ENCODE measurements at regions not wholly inside any gene's neighbourhood (a gene's known extent, or its start where the extent isn't known, plus 50 kb on each side); places are given as distances from the start of the nearest gene placed in this dataset.

DNA sequence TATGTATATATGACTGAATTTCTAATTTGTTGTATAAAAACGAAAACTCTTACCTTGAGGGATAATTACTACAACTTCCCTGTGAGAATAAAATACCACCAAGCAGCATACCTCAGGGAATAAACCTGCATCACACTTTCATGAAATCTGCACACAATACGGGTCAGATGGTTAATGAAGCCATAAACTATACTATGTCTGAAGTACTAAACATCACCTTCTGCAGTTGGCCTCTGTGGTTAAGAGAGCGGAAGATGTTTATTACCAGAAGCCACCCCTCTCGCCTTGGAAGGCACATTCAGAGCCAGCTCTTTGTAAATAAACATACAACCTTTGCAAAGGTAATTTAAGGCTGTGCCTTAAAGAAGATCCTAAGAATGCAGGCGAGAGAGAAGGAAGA lies 462.1 kb upstream of the NR2F2 start:
- no peak for DNase-seq

DNA sequence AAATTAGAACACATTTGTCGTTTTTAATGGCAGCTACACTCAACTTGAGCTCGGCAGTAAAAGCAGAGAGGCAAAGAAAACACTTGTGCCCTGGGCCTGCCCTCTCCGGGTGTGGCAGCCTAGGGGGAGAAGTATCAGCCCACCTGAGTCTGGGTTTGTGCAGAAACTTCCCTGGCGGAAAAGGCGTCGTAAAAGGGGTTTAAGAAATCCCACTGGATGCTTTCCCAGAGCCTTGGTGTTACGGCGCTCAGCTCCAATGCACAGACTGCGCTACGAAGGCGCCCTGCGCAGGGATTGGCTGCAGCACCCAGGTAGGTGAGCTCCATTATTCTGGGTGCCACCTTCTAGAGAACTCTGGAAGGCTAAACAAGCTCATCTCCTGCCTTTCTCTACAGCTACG lies 461.5 kb upstream of the NR2F2 start:
- no peak for DNase-seq

DNA sequence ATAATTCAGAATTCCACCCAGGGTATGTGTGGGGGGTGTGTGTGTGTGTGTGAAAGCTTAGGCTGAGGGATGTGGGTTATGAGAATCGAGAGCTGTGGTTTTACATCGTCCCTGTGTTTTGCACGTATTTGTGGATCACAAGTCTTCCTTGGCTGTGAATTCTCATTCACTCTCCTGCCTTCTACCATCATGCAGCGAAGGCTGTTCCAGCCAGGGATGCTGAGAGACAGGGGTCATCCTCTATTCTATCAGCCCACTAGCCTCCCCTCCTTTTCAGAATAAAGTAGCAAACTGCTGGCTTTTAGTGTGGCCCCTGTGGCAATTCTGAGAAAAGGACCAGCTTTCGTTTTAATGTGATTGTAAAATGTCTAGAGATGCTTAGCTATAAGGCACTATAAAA lies 460.6 kb upstream of the NR2F2 start:
- no peak for DNase-seq

DNA sequence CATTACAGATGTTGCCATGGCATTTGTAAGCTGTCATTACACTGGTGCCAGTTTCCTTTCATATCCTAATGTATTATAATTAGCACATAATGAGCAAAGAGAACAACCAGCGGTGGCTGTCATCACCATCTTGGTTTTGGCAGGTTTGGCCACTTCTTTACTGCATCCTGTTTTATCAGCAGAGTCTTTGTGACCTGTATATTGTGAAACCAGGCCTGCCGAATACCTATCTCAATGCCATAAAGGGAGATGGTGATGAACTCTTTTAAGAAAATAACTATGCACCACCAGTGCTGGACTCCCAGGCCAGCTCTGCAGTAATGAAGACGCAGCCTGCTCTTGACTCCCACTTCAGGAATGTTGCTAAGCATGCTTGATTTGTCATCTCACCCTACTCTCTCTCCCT lies 458.1 kb upstream of the NR2F2 start:
- no peak for DNase-seq

DNA sequence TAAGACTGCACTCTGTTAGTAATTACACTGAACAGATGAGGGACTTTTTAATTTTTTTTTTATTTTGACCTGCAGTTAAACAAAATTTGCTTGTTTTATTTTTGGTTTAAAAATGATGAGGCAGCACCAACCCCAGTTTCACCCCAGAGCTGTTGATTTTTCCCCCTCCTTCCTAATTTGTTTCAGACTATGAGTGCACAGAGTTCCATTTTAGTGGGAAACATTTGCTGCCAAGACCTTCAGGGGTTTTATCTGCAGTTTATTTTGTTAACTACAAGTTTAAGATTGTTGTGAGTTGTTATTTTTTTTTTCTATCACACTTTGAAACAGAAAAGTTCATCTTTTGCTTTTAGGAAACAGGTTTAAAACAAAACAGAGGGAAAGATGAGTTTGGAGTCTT lies 455.9 kb upstream of the NR2F2 start:
- no peak for DNase-seq

DNA sequence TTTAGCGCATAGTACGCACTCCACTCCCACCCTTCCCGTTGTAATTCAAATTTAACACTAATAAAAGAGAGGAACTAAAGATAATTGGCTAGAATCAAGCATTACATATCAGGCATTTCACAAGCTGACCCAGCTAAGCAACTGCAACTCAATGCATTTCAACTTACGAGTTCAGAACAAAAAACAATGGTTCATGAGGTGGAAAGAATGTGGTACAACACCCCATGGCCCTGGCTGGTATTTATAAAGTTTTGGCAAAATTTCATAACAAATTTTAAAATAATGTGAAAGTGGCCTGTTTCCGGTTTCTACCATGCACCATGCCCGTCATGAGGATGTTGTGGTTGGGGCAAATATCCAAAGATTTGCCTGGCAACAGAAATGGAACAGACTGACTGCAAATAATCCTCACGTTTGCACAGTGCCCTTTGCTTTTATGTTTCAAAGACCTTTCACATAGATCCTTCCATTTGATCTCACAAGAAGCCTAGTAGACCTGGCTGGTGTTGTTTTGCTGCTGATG lies 455.3 kb upstream of the NR2F2 start:
- DNase-seq, result peak; percentile 9

DNA sequence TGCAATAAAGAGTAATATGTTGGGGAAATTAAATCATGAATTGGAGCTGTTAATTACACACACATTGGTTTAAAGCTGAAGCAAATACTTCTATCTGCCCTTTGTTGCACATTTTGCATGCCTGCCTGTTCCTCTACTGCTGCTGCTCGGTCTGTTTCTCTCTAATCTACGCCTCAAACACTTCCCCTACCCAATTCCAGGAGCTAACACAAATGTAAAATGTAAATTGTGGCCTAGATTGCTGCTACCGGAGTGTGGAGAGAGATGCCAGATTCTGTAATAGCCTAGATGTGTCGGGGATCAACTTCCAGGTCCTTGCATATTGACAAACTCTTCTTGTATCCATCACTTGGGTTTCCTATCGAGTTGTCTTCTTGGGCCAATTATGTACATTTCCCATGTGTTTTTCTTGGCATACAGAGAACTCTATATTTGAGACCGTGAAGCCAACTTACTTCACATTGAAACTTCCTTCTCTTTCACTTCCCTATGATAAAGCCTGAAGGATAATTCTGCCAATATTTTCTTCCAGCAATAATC lies 450.4 kb upstream of the NR2F2 start:
- no peak for DNase-seq

DNA sequence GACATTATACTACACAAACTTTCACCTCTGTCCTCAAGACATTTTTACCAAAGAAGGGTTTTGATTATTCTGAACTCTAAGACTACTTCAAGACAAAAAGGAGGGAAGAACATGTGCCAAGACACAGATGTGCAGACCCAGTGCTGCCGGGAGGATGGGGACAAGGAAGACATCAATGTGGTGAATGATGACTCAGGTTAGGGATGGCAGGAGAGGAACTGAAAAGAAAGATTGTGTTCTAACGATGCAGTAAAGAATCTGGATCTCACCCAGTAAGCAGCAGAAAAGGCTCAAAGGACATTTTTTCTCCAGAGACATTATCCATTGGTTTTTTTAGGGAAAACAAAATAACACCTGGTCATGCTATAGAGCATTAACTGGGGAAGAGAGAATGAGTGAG lies 449.9 kb upstream of the NR2F2 start:
- no peak for DNase-seq

DNA sequence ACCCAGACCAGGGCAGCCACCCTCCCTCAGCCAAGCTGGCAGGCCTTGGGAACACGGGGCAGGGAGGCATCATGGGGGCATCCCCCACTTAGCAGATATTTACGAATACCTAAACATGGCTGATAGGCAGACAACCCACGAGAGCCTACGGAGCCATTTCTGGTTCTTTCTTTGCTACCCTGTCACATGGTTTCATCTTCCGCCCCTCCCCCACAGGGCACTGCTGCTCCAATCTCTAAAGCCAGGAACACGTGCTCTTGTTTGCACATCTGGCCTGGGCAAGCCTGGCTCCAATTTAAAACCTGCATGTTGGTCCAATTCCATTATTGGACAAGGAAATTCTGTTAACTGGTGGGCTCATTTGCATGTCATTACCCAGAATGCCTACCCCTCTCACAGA lies 447.4 kb upstream of the NR2F2 start:
- DNase-seq, result no peak

DNA sequence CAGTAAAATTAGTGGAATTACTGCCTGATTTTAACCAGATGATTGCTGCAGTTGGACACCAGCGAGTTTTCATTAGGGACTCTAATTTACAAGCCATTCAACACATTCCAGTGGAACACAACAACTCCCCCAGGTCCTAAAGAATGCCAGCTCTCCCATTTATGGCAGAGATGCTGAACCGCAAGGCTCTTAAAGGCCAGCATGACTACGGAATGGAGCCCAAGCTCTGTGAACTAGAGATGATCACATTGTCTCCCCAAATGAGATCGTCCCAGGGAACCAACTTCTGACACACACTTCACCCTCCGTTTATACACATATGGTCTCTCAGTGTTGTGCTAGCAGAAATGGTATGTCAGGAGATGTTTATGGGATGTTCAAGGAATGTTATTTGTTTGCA lies 446.2 kb upstream of the NR2F2 start:
- no peak for DNase-seq

DNA sequence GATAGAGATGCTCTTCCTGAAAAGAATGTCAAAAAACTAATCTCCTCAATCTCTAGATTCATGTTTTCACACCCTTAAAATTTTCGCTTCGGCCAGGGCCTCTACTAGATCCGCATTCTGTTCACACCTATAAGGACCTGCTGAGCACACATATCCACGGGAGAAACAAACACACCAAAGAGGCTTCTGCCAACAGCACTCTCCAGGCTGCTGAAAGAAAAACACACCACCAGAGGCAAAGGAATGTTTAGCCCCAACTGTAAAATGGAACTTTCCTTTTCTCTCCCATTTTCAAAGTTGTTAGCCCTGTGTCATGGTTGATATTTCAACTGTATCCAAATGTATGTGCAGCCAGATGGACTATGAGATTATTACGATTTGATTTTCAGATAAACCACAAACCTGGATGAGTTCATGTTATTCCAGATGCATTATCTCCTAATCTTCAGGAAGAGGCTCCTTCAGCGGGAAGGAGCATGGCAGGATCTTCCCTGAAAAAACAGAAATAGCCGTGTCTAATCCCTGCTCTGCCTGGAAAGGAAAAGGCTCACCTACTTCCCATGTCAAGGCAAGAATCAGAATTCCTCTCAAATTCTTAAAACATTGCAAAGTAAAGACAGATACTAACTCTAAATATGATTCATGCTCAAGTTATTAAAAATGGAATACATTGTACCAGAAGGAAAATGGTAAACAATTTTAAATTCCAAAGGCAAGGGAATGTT lies 442.7 kb upstream of the NR2F2 start:
- no peak for DNase-seq

DNA sequence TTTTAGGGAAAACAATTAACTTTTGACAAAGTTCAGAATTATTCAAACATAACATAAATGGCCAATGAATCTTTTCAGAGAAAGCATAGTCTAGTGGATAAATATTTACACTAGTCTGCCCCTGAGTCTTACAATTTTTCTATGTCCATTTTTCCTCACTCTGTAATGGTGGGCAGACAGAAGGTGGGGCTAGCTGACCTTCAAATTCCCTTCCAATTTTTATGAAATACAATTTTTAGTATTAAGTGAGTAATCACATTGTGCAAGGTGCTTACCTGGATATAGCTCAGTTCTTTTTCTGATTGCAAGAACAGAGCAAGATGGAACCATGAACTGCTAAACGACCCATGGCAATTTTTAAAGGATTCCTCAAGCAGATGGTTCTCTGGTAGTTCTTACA lies 441.7 kb upstream of the NR2F2 start:
- no peak for DNase-seq

DNA sequence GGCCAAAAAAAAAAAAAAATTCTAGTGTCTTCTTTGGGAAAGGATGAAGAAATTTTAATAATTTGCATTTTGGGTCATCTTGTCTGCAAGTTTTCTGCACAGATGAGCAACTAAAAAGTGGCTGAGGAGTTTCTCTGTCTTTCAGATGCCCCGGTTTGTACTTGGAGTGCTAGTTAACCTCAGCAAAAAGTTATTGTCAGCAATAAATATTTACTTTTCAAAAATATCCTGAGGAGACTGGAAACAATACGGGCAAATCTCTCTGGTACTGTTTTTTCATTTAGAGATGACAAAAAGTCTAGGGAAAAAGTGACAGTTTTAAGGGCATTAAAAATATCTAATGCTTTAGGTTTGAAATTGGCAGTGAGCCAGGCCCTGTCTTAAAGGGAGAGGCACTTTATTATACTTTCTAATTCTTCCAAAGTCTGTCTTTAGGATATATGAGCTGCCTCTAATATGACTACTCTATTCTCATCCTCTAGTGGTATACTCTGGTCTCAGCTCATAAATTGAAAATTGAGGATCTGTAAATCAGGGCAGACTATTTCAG lies 436.0 kb upstream of the NR2F2 start:
- DNase-seq, result peak; percentile 7

DNA sequence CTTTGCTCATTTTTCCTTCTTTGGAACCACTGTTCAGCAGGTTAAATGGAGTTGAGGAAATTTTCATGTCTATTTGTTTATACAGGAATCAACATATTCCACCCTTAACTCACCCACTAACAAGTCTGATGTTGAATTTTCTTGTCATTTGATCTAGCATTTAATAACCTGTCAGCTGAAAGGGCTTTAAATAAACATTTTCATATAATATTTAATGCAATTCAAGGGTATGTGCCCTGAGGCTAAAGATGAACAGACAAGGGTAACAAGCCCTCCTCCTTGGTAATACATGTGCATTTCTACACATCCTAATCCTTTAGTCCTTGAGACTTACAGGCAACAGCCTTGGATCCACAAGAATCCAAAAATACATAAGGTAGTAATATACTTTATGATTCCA lies 435.0 kb upstream of the NR2F2 start:
- DNase-seq, result no peak

DNA sequence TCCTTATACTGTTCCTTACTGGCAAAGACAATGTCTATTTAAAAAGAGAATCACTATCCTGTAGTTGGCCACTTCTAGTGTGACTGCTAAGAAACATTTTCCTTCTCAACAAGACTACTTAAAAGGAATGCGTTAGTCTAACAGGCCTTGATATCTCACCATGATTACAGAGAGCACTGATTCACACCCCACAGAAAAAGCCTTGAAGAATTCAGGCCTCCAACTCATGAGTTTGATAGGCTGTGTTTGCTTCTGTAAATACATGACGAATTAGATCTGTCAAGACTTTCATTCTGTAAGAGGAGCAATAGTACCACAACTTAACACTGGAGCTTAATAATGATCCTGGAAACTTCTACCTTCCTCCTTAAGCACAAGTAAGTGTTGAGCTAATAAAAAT lies 432.8 kb upstream of the NR2F2 start:
- DNase-seq, result no peak

DNA sequence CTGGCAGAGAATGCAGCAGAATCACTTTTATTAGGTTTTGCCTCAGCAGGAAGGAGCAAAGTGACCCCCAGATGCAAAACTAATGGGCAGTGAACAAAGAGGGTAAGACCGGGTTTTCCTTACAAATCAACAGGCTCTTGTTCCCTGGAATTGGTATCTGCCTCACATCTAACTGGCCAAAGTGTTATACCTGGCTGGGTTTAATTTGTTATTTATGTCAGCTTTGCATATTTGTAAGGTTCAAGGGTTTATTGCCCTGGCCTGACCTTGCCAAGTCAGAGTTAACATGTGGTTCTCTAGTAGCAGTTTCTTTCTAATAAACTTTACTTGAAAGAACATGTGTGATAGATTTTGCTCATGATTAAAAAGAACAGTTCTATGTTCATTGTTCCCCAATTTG lies 431.7 kb upstream of the NR2F2 start:
- no peak for DNase-seq

DNA sequence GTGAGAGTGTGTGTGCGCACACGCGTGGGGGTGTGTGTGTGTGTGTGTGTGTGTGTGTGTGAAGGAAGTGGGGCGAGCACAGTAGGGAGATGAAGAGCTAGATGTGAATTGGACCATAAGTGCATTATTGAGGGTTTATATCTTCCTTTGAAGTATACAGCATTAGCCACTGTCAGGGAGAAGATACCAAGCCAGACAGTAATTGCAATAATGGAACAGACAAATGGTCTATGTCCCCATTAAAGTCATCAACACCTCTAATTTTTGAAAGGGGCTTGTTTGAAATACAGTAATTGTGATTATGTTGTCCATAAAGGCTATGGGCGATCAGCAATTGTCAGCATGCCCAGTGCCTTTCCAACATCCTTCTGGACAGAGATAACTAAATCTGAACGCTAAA lies 429.2 kb upstream of the NR2F2 start:
- DNase-seq, result no peak

DNA sequence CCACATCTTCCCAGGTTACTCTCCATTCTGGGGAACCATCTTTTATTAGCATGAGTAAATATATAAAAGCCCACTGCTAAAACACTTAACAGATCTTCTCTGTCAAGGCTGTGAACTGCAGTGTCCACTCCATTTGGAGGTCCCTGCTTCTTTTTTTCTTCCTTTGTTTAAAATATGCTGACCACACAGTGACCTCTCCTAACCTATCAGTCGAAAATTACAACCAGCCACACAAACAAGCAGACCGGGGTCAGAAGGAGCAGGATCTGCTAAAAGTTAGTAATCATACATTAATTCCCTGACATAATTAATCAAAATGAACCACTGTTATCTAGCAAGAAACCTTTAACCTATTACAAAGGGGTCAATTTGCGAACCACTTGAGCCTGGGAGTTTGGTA lies 427.9 kb upstream of the NR2F2 start:
- no peak for DNase-seq

DNA sequence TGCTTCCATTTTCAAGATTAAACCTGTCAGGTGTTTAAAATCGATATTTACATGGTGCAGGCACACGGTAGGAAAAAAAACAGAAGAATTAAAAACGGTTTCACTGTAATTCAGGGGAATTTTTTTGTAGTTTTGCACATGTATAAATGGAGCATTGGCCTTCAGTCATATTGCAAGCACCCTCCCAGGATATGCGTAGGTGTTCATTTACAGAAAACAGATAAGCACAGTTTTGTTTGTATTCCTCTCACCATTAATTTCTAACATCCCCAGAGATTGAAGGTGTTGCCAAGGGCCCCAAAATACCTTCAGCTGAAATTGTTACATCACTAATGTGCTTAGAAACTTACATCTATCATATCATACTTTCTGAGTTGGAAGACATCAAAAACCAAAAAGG lies 427.1 kb upstream of the NR2F2 start:
- no peak for DNase-seq

DNA sequence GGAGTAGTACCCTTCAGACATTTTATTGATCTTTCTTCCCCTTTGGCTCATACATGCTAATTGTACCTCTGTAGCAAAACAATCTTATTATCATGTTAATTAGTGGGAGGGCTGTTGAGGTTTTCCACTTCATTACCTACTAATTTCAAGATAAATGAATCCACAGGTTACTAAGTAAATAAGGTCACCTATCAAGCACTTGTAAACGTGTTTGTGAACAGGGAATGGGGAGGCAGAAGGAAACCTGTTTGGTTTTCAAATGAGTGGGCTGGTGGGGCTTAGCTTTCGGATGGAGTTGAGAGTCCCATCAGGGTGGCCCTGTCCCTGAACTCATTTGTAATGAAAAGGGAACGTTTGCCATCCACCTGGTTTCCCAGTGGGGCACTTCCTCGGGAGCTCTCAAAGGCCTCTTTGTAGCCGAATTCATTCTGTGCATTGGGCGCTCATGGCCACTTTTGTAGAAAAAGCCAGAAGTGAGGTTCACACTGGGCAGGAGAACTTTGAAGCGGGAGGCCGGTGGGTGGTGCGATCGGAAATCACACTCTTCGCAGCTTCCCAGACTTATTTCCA lies 419.8 kb upstream of the NR2F2 start:
- DNase-seq, result no peak

DNA sequence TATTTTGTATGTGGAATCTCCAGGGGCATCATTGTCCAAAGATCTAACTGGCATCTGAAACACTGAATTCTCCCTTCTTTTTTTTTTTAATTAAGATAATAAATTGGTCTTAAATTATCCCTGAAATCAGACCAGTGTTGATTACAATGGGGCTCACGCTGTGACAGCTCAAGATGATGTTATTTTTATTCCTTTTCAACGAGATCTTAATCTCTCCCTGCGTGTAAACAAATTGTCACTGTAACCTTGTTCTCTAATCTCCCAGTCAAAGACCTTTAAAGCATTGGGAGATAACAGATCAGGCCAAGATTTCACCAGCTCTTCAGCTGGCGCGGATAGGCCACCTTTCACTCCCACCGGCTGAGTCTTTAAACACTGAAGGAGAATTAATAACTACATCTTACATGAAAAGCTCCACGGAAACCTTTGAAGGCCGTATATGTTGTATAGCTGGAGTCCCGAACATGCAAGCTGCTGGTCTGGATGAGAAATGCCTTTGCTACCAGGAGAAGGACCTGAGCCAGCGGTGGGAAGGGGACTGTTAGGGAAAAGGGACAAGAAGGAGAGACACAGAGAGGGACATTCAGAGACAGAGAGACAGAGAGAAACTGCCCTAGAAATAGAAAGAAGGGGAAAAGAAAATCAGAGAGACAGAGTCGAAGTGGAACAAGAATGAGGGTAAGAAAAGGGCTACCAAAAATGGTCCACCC lies 418.8 kb upstream of the NR2F2 start:
- DNase-seq, result no peak

DNA sequence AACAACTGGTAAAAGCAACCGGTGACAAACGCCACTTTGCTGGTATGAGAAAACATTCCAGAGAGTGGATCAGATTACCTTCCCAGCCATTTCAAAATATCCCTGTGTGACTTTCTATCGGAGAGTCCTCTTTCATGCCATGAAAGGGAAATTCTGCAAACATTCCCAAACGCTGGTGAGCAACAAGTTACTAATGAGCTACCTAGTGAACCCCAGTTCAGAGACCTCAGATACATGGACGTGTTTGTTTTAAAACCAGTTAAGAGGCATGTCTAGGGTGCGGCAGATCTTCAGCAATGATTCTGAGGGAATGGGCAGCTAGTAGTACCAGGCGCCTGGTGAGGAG lies 418.2 kb upstream of the NR2F2 start:
- DNase-seq, result no peak

DNA sequence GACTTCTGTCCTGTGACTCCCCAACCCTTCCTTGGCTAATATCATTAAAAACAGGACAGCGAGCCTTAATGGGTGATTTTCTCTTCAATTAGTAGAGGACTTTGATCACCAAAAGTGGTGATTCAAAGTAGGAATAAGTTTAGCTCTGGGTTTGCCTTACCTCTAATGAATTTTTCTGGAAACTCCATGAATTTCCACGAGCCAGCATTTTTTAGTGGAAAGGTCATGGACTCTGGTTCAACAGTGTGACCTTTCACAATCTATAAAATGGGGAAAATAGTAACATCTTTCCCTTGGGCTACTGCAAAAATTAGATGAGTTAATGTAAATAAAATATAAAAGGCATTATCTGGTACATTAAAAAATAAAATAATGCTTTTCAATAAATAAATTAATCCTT lies 417.8 kb upstream of the NR2F2 start:
- DNase-seq, result no peak

DNA sequence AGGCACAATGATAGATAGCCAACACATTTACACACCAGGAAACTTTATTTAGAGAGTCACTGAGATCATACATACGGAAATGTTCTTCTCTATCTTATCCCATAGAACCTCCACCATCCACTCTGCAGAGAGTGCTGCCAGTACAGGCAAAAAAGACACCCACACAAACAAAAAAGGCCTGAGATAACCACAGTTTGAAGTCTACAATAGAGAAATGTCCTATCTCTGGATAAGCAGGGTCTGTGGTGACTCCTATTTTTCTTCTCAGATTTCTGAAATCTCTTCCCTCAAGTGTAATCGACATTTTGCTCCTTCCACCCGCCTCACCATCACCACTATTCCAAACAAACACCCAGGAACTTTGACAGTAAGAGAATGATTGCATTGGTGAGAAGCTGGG lies 413.9 kb upstream of the NR2F2 start:
- no peak for DNase-seq
